Liver (tissue), 8 donors: ENCODE measurements at regions not wholly inside any gene's neighbourhood (a gene's known extent, or its start where the extent isn't known, plus 50 kb on each side); places are given as distances from the start of the nearest gene placed in this dataset.

ENCODE experiments used
- DNase-seq: peaks from one replicate; pipeline ENCODE4 v3.0.0-alpha.2; 2017; ENCODE audit warnings: low spot score
- H3K27ac ChIP-seq, 2 donors: one replicate each; pipeline ENCODE4 v1.7.0; 2013; ENCODE audit warnings: inconsistent platforms in 2 of 2, low read length in 2 of 2, control low read depth in 1 of 2, low read depth in 1 of 2, mild to moderate bottlenecking in 1 of 2
- H3K27me3 ChIP-seq, 4 donors: one replicate each; pipeline versions ENCODE4 v1.6.1 to v1.7.0; 2013; ENCODE audit warnings: low read length in 3 of 4, inconsistent platforms in 1 of 4, mild to moderate bottlenecking in 1 of 4, moderate library complexity in 1 of 4; ENCODE audit not compliant: control insufficient read depth in 4 of 4, insufficient read depth in 4 of 4
- H3K36me3 ChIP-seq, 4 donors: one replicate each; pipeline versions ENCODE4 v1.6.1 to v1.7.0; 2013; ENCODE audit warnings: low read length in 3 of 4, mild to moderate bottlenecking in 3 of 4, low read depth in 1 of 4, moderate library complexity in 1 of 4; ENCODE audit not compliant: control insufficient read depth in 4 of 4, insufficient read depth in 3 of 4
- H3K4me1 ChIP-seq, 4 donors: one replicate each; pipeline versions ENCODE4 v1.6.1 to v1.7.0; 2013; ENCODE audit warnings: low read length in 3 of 4, mild to moderate bottlenecking in 3 of 4, moderate library complexity in 1 of 4; ENCODE audit not compliant: control insufficient read depth in 4 of 4, insufficient read depth in 4 of 4
- H3K4me3 ChIP-seq, 3 donors: one replicate each; pipeline versions ENCODE4 v1.6.1 to v1.7.0; 2013; ENCODE audit warnings: low read length in 3 of 3, control low read depth in 1 of 3, low read depth in 1 of 3, mild to moderate bottlenecking in 1 of 3
- H3K9ac ChIP-seq, 2 donors: one replicate each; pipeline ENCODE4 v1.7.0; 2013; ENCODE audit warnings: low read length in 2 of 2, mild to moderate bottlenecking in 2 of 2, moderate library complexity in 2 of 2, control low read depth in 1 of 2, low read depth in 1 of 2
- H3K9me3 ChIP-seq, 4 donors: one replicate each; pipeline versions ENCODE4 v1.6.1 to v1.7.0; 2013; ENCODE audit warnings: low read length in 3 of 4; ENCODE audit not compliant: control insufficient read depth in 4 of 4
- ATF3 ChIP-seq: IDR thresholded peaks from 2 replicates; pipeline ENCODE4 v1.6.1; 2016; ENCODE audit warnings: antibody characterized with exemption
- CTCF ChIP-seq: fragments of 150-350 bp; IDR thresholded peaks from 2 replicates; pipeline ENCODE4 v1.5.1; 2017; ENCODE audit warnings: improper control_type of control experiment, low read depth, low read length; ENCODE audit not compliant: missing input control
- EGR1 ChIP-seq, 2 donors: IDR thresholded peaks; 2 replicates each; pipeline ENCODE4 v1.6.1; 2016 to 2018; ENCODE audit warnings: antibody characterized with exemption in 2 of 2, low read depth in 2 of 2
- FOXA1 ChIP-seq: IDR thresholded peaks from 2 replicates; pipeline ENCODE4 v1.6.1; 2016; ENCODE audit warnings: antibody characterized with exemption
- FOXA2 ChIP-seq: IDR thresholded peaks from 2 replicates; pipeline ENCODE4 v1.6.1; 2016; ENCODE audit warnings: antibody characterized with exemption
- GABPA ChIP-seq, 2 donors: IDR thresholded peaks in 1 of 2; conservative IDR thresholded peaks in 1 of 2; 2 replicates each; pipeline ENCODE4 v1.6.1; 2016; ENCODE audit warnings: antibody characterized with exemption in 2 of 2, mild to moderate bottlenecking in 1 of 2, moderate library complexity in 1 of 2
- HNF4A ChIP-seq, 2 donors: conservative IDR thresholded peaks; 2 replicates each; pipeline ENCODE4 v1.6.1; 2016; ENCODE audit warnings: antibody characterized with exemption in 2 of 2, mild to moderate bottlenecking in 2 of 2
- HNF4G ChIP-seq: IDR thresholded peaks from 2 replicates; pipeline ENCODE4 v1.6.1; 2016; ENCODE audit warnings: antibody characterized with exemption
- JUND ChIP-seq, 2 donors: IDR thresholded peaks; 2 replicates each; pipeline ENCODE4 v1.6.1; 2016; ENCODE audit warnings: antibody characterized with exemption in 2 of 2
- MAX ChIP-seq: IDR thresholded peaks from 2 replicates; pipeline ENCODE4 v1.6.1; 2016; ENCODE audit warnings: antibody characterized with exemption
- NR2F2 ChIP-seq: IDR thresholded peaks from 2 replicates; pipeline ENCODE4 v1.6.1; 2016; ENCODE audit warnings: antibody characterized with exemption
- RAD21 ChIP-seq, 2 donors: IDR thresholded peaks; 2 replicates each; pipeline ENCODE4 v1.6.1; 2016; ENCODE audit warnings: antibody characterized with exemption in 2 of 2, mild to moderate bottlenecking in 2 of 2
- REST ChIP-seq: IDR thresholded peaks from 2 replicates; pipeline ENCODE4 v1.6.1; 2016; ENCODE audit warnings: antibody characterized with exemption, mild to moderate bottlenecking
- RXRA ChIP-seq, 2 donors: IDR thresholded peaks; 2 replicates each; pipeline ENCODE4 v1.6.1; 2017 to 2018; ENCODE audit warnings: antibody characterized with exemption in 2 of 2, mild to moderate bottlenecking in 1 of 2
- SP1 ChIP-seq: IDR thresholded peaks from 2 replicates; pipeline ENCODE4 v1.6.1; 2018; ENCODE audit warnings: antibody characterized with exemption, mild to moderate bottlenecking
- TAF1 ChIP-seq: conservative IDR thresholded peaks from 2 replicates; pipeline ENCODE4 v1.6.1; 2016; ENCODE audit warnings: antibody characterized with exemption, mild to moderate bottlenecking
- YY1 ChIP-seq: IDR thresholded peaks from 2 replicates; pipeline ENCODE4 v1.6.1; 2016; ENCODE audit warnings: antibody characterized with exemption, mild to moderate bottlenecking
- ZBTB33 ChIP-seq: IDR thresholded peaks from 2 replicates; pipeline ENCODE4 v1.6.1; 2016; ENCODE audit warnings: antibody characterized with exemption
- WGBS: extraction: QIAGEN DNeasy Blood & Tissue Kit; methylation state at CpG from one replicate; pipeline ENCODE4 v1.1.7; 2013; 5-methylcytosine and 5-hydroxymethylcytosine counted together
- donor health status: healthy.
- donor health status: healthy.
- donor health status: healthy.
- donor health status: healthy.
- donor health status: healthy.

GRCh38 chr3:5520237-5520636, 332.7 kb downstream of the EDEM1 start (continued):
- no peak for TF ChIP-seq CTCF
- TF ChIP-seq FOXA1, result no peak

- H3K9me3 ChIP-seq, result no peaks in the 10 kb centered on the region
- H3K27ac ChIP-seq, result no peak overlapping the region
- 84% methylated on average over 1 of the region's 1 CpG for WGBS
- H3K4me1 ChIP-seq, result no peaks in the 10 kb centered on the region
- H3K9ac ChIP-seq, result no peak overlapping the region
- TF ChIP-seq EGR1 (IDR thresholded peaks at IDR 0.05; ENCODE audit: low read depth in 2 of 2), result no peak
- TF ChIP-seq RAD21 (IDR thresholded peaks at IDR 0.05), result no peak
- no peak for TF ChIP-seq FOXA2
- TF ChIP-seq JUND (IDR thresholded peaks at IDR 0.05), result no peak
- TF ChIP-seq HNF4A (conservative IDR thresholded peaks at IDR 0.05), result no peak
- TF ChIP-seq TAF1, result no peak
- TF ChIP-seq HNF4G, result no peak
- TF ChIP-seq YY1, result no peak
- TF ChIP-seq REST, result no peak
- no peak for TF ChIP-seq FOXA1
- no peak for TF ChIP-seq ZBTB33
- no peak for TF ChIP-seq SP1
- no peak for TF ChIP-seq NR2F2
- no peak for TF ChIP-seq RXRA (IDR thresholded peaks at IDR 0.05)
- no peak for TF ChIP-seq GABPA (IDR thresholded peaks at IDR 0.05 in 1 of 2, conservative IDR thresholded peaks at IDR 0.05 in 1 of 2)
- TF ChIP-seq MAX, result no peak
- TF ChIP-seq ATF3, result no peak
- no peak for TF ChIP-seq CTCF
- H3K4me3 ChIP-seq, result no peak overlapping the region
- H3K27me3 ChIP-seq, result no peaks in the 10 kb centered on the region
- H3K36me3 ChIP-seq, result no peaks in the 10 kb centered on the region
- no peak for DNase-seq
Measured at GRCh38 chr3:5523125-5523524, 335.6 kb downstream of the EDEM1 start.
